ENCODE measurements at regions not wholly inside any gene's neighbourhood (a gene's known extent, or its start where the extent isn't known, plus 50 kb on each side); places are given as distances from the start of the nearest gene placed in this dataset.
"Not testable (repeated sequence)": the region's sequence is repeated elsewhere in the genome, so short reads cannot be mapped to it uniquely, and the experiment has no call there.

DNA sequence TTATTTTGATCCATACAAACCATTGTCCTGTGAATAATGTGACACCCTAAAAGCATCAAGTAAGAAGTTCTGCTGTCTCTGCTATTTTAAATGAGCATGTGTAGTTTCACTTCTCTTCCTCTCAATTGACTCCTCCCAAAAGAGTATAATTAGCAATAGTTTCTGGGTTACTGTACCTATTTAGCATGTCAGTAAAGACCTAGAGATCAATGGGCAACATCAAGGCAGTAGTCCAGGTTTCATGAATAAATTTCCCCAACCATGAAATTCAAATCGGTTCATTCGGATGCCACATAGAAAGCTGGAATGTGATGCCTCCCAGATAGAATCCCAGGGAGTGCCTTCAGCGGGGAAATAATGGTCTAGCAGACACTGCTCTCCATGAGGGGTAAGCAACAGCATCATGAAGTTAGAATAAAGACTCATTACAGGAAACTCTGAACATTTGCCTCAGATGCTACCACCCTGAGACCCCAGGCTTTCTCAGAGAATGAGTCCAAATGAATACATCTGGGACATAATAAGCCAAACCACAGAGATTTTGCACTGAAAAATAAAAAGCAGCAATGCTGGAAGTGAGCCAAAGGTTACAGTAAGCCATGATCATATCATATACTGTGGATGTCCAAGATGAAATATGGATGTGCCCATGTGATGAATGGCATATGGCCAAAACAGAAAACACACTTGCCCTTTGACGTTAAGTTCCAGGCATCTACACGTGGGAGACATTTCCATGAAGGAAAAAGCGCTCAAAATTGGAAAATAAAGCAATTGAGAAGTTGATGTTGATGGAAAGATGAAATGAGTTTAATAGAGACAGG lies 1107.0 kb upstream of the SEMA6A start:
- DNase-seq = no peak

DNA sequence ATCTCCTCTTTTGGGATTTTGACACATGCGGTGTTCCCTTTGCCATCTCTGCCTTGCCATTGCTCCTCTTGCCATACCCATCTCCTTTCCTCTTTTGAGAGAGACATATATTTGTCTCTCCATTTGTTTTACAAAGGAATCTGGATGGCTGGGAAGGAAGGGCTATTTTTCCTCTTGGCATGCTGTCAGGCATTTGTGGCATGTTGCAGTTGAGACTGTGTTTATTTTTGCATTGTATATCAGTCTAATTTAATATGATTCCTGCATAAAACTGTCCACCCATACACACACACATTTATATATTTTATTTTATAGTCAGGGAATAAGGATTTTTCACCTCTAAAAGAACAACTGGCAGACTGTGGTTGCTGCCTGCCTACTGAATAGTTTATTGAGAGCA lies 1105.8 kb upstream of the SEMA6A start:
- DNase-seq = no peak

DNA sequence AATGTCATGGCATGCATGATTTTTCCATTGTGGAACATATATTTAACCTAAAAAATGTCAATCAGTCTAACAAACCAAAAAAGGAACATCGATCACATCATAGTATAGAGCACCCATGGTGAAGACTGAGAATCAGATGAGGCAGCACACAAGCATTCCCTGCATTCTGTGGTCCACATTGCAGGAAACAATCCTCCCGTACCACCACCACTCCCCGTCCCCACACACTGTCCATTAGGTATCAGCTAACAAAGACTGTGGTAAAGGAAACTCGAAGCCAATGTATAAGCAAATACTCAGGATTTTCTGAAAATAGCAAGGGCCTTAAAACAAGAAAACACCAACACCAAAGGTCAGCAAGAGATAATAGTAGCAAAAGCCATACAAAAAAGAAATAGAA lies 1104.4 kb upstream of the SEMA6A start:
- no peak for DNase-seq

DNA sequence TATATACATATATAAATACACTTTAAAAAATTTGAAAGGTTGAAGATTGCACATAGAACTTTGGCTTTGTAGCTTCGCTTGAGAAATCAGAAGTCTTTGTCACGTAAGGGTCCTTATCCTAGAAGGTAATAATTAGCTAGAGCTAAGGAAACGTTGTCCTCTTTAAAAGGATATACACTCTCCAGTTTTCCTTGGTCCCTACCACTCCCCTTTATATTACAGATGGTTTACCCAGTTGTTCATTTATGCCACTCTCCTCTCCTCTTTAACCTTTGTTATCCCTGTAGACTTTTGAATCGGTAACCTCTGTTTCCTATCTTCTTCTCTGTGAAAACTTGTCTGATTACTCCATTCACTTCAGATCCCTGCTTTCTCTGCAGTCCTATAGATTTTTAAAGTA lies 1101.0 kb upstream of the SEMA6A start:
- no peak for DNase-seq

DNA sequence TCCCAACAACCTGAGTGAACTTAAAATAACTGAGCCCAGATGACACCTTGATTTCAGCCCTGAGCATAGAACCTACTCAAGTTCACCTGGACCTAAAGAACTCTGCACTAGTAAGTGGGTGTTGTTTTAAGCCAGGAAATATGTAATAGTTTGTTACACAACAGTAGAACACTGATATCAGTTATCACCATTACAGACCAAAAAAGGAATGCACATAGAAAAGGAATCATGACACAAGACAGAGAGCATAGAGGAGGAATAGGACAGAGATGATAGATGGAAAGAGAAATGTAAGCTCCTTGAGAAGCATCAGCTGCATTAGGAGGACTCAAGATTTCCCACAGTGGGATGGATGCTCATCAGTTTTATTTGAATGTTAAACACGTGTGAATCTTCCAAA lies 1096.9 kb upstream of the SEMA6A start:
- no peak for DNase-seq

DNA sequence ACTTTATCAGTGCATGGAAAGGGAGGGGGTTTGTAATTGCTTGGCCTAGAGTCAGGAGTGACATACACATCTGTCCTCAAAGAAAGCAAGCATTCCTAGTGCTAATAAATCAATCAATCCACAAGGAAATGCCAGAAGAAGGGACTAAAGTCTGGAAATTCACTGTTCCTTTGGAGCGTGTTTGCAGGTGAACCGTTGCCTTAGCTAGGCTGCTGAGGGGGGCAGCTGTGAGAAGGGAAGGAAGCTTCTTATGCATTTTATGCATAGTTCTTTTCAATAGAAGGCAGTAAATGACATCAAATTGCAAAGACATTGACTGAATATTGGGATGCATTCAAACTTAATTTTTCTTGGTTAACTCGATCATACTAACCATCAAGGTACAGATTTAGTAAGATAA lies 1092.5 kb upstream of the SEMA6A start:
- DNase-seq = no peak

DNA sequence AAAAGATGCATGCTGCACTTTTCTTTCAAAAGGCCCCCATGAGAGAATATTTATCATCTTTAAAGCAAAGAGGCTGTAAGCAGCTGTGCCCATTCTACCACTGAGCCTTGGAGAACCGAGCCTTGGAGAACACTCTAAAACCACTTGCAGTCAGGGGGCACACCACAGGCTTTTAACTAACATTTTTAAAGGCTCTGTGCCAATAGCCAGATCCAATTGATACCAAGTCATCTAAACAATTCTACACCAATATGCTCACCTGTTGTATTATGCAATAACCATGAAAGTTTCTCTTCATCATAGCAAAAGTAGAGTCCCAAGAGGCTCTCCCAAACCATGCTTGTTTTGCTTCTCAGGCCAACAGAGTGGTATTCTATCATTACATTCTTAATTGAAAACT lies 1090.5 kb upstream of the SEMA6A start:
- DNase-seq = no peak

DNA sequence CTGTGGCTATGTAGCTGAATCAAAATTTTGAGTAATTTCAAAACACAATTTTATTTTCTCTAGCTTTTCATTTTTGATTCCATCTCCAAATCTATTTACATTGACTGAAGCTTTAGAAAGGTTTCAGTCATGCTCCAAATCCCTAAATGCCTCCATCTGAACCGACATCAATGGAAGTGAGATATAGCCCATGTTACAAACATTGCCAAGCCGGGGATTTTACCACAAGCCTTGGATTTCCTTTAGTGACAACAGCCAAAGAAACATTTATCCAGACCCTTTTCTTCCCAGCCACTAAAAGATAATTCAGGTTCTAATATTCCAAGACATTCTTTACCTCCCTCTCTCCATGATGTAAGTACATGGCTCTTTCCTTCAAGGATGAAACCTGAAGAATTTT lies 1087.7 kb upstream of the SEMA6A start:
- no peak for DNase-seq

DNA sequence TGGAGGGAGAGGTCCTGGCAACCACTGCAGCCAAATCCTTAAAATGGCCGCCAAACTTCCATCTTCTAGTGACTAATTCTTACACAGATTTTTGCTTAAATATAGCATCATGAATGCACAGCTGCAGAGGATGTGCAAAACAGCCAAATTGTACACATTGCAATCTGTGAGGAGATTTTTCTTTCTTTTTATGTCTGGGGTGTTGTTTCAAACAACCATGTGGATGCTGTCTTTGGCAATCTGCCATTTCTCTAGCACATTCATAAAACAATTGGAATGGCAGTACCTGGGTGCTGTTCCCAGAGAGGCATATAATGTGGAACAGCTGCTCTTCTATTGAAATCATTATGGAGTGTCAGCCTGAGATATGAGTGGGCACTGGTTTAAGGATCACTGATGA lies 1082.9 kb upstream of the SEMA6A start:
- DNase-seq = no peak

DNA sequence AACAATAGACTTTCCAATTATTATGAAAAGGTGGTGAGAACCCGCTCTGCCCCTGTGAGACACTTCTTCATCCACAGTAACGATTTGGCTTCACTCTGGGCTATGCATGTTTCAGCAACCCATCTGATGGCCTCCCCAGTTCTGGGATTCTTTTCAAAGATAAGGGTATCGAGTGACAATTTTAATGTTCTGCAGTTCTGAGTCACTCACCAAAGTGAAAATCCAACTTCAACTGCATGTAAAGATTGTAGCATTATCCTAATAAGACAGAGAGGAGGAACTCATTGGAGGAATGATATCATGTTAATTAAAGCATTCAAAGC lies 1078.3 kb upstream of the SEMA6A start:
- DNase-seq = no peak

DNA sequence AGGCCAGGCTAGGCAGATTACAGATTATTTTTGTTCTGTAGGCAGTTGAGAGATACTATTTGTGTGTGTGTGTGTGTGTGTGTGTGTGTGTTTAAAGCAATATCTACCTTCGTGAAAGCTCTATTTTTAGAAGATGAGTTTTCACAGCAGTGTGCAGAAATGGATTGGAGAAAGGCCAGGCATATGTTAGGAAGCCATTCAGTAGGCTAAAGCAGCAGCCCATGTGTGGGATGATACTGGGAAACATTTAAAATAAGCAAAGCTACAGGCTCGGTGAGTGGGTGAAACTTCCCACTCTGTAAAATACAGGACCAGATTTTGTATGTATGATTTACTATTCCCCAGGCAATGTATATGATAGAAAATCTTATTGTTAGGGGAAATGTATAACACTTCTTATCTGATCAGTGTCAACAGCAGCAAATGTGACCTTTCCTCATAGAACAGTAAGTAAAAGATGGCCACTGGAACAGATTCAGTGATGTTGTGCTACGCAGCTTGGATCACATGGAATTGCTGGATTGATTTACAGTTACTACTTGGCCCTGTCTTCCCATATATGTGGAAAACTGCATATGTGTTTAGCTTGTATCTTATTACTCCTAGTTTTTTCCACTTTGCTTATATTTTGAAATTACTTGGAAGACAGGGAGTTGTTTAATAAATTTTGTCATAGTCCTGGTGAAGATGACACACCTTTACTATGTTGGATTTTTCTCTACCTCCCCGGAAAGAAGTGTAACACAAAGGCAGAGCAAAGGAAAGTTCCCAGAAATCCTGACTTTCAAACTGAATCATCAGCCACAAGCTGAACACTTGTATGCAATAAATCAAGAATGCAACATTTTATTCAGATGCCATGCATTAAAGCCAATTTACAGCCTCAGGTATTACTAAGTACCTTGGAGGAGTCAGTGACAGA lies 1077.7 kb upstream of the SEMA6A start:
- DNase-seq = no peak

DNA sequence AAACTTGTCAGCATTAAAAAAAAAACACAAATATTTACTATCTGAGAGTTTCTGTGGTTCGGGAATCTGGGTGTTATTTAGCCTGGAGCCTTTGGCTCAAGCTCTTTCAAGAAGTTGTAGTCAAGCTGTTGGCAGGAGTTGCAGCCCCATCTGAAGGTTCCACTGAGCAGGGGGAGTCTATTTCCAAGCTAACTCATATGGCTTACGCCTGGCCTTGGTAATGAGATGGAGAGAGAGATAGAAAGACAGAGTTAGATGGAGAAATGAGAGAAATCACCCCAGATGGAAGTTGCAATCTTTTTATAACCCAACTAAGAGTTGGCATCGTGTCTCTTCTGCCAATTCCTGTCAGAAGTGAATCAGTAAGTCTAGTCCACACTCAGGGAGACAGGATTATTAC lies 1075.2 kb upstream of the SEMA6A start:
- DNase-seq = no peak

DNA sequence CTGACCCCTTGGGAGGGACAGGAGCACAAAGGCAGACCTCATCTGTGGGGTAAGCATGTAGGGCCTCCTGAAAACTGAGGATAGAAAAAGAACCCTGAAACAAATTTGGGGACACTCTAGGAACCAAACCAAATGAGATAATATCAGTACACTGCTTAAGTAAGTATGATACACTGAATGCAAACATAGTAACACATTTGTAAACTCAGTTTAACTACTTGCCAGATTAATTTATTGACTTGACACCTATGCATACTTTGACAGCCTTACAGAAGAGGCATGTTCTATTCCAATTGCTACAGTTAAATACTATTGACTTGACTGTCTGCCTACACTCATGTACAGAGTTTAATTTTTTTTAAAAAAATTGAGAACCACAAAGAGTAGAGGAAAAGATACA lies 1070.8 kb upstream of the SEMA6A start:
- no peak for DNase-seq

DNA sequence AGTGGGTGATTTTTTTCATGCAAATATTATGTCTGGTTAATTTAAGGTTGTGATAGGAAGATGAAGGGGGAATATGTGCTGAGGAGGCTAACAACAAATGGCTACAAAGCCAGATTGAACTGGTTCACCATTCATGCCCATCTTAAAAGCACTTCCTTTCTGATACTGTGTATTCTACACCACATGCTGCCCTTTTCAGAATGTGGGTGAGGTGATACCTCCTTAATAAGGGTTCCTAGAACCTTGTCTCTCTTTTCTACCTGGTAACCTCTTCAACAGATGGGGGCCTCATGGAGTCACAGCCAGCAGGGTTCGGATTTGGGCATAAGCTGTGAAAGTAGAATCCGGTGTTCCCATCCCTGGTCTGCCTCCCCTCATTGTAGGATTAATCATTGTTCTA lies 1064.0 kb upstream of the SEMA6A start:
- no peak for DNase-seq

DNA sequence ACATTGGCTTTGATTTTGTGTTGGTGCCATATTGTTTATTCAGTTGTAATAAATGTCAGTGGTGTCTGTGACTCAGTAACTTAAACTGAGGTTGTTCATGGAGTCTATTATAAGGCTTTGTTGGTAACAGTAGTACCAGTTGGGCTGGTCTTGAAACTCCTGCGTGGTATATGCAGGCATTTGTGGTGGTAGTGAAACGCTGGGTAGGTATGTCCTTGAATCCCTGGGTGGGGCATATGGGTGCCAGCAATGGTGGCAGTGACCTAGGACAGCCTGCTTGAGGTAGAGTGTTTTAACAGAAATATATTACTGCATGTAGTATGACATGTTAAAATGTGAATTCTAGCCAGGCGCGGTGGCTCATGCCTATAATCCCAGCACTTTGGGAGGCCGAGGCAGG lies 1058.5 kb upstream of the SEMA6A start:
- DNase-seq = no peak

DNA sequence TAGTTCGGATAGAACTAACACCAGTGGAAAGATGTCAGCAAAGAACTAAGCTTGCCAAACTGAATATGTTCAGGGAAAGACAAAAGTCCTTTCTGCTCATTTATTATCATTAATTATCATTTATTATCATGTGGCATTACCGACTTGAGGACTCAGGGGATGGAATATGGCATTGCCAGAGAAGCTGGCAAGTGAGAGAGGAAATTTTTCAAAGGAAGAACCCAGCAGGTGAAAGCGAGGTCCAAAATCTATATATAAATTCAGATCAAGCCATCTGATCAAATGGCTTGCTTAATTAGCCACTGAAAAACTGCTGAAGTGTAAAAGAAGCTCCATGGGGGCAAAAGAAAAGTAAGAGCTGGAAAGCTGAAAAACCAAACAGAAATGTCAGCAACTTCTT lies 1049.6 kb upstream of the SEMA6A start:
- DNase-seq = no peak

DNA sequence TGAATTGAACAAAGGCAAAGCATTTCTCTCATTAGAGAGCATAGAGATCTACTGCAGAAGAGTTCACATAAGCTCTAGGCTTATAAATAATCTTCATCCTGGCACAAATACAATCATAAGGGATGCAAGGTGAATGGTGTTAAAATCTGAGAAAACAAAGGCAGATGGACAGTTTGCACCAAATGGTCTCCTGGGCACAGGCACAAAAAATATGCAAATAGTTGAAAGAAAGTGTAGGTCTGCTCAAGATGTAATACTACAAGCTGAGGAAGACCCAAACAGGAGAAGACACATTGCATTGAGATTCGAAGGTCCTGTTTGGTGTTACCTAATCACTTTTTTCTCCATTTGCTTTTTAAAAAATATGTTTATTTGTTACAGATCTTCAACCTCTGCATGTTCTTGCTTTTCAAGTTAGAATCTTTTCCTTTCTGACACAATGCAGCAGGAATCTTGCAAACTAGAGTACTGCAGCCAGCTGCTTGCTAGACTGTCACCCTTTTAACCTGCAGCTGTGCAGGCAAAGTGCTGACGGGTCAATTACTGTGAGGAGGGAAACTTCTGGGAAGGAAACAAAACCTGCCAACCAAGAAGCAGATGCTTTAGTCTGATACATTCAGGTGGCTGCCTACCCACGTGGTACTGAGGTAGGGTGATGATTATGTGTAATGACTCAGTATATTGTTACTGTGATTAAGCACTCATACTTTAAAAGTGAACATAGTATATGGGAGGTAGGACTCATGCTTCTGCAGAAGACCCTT lies 1048.6 kb upstream of the SEMA6A start:
- no peak for DNase-seq

DNA sequence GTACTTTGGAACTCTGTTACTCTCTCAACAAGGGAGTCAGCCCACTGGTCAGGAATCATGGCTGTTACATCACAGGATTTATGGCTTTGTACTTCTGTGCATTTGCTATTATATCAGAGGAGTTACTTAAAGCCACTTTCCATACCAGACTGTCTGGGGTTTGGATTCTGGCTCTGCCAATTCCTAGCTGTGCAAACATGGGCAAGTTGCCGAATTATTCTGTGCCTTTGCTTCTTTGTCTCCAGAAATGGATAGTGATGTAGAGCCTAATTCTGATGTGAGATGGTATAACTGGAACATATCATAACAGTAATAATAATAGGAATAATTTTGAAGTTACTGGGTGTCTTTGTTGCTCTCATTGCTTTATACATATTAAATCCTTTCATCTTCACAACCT lies 1047.3 kb upstream of the SEMA6A start:
- no peak for DNase-seq

DNA sequence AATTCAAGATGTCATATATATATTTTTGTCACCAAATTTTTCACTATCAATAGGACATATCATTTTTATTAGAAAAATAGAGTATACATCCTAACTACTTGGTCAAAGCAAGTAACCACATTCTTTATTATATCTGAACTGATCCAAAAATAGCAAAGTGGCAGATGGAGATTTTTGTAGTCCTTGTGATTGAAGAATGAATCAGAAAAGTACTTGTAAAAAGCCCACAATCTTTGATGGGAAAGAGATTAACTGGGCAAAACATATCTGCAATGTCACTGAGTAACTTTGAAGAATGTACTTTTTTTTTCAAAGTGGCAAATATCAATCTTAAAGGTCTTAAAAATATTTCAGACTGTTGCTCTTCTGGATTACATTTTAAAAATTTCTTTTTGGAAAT lies 1040.6 kb upstream of the SEMA6A start:
- no peak for DNase-seq

DNA sequence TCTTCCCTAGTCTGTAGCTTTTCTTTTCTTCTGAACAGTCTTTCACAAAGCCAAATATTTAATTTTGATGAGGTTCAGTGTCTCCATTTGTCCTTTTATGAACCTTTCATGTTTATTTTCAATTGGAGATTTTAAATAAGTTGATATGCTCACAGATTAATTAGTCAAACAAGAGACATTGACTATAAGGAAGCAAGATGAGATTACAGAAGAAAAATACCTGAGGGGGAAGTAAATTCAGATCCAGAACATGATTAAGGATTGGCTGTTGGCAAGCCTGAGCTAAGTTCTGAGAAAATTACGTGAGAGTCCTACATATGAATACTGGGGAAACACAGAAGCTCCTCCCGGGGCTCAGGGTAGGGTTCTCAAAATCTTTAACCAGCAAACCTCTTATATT lies 1039.8 kb upstream of the SEMA6A start:
- no peak for DNase-seq

DNA sequence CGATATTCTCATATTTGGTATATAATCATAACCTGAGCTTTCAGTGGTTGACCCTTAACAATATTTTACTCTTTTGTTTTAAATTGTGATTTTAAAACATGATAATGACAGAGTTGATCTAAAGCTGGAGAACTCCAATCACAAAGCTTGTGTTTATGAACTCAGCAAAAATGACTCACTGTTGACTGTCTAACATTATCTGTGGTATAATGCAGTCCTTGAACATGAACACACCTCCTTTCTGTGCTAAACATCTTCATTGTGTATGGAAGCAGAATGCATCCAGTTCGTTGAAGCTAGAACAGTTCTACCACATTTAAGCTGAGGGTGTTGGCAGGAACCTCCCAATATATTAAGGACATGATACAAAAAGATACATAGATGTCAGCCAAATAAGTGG lies 1030.2 kb upstream of the SEMA6A start:
- no peak for DNase-seq

DNA sequence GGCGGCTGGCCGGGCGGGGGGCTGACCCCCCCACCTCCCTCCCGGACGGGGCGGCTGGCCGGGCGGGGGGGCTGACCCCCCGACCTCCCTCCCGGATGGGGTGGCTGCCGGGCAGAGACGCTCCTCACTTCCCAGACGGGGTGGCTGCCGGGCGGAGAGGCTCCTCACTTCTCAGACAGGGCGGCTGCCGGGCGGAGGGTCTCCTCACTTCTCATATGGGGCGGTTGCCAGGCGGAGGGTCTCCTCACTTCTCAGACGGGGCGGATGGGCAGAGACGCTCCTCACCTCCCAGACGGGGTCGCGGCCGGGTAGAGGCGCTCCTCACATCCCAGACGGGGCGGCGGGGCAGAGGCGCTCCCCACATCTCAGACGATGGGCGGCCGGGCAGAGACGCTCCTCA lies 1025.2 kb upstream of the SEMA6A start:
- DNase-seq = not testable (repeated sequence)

DNA sequence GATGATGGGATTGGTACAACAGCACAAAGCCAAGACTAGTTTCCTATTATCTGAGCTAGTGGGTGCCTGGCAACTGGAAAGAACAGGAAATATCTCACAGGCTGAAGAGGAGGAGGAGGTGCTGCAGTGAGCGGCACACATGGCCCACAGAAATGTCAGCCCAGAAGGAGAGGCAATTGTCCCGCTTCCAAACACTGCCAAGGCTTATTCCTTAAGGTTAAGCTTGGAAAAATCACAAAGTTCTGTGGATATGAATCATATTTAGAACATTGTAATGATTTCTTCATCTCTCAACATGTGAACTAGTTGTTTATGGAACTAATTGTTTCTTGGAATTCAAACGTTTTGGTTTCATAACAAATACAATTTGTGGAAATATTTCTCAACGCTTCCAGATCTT lies 1019.5 kb upstream of the SEMA6A start:
- no peak for DNase-seq

DNA sequence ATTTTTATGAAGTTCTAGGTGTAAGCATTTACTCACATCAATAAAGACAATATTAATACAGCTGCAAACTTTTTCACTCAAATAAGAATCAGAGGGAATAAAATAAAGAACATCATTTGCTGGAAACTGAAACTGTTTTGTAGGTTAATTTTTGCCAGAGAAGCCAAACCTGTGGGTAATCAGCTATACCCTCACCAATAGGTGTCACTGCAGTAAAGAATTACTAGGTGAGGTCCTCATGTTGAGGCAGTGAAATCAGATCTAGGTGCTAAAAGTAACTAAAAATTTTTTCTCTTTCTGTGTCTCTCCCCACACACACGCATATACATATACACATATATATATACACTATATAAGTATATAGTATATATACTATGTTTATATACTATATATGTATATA lies 1016.3 kb upstream of the SEMA6A start:
- no peak for DNase-seq

All from retina (tissue), 1 donor.